Loucy (cell line): ENCODE measurements at regions not wholly inside any gene's neighbourhood (a gene's known extent, or its start where the extent isn't known, plus 50 kb on each side); places are given as distances from the start of the nearest gene placed in this dataset.

Experiments
- H2AFZ ChIP-seq: fragments of 200-600 bp; sonication (generic); 2 replicates; pipeline ENCODE4 v1.6.0; 2016; ENCODE audit warnings: antibody characterized with exemption, mild to moderate bottlenecking, low read length, moderate library complexity
- H3F3A ChIP-seq: fragments of 200-600 bp; 2 replicates; pipeline ENCODE4 v1.6.0; 2016; ENCODE audit warnings: antibody characterized with exemption, low read depth, mild to moderate bottlenecking
- H3K27me3 ChIP-seq: fragments of 200-600 bp; sonication (generic); 2 replicates; pipeline ENCODE4 v1.6.1; 2014; ENCODE audit warnings: low read length, mild to moderate bottlenecking; ENCODE audit not compliant: insufficient read depth, poor library complexity, severe bottlenecking
- H3K36me3 ChIP-seq: fragments of 200-600 bp; sonication (generic); 2 replicates; pipeline ENCODE4 v1.6.1; 2016; ENCODE audit warnings: low read length; ENCODE audit not compliant: insufficient read depth
- H3K4me1 ChIP-seq: fragments of 200-600 bp; sonication (generic); 2 replicates; pipeline ENCODE4 v1.5.1; 2014; ENCODE audit warnings: low read length, mild to moderate bottlenecking; ENCODE audit not compliant: insufficient read depth, poor library complexity, severe bottlenecking
- H3K4me2 ChIP-seq: fragments of 200-600 bp; sonication (generic); 2 replicates; pipeline ENCODE4 v1.6.0; 2014; ENCODE audit warnings: antibody characterized with exemption, low read length, low read depth, mild to moderate bottlenecking; ENCODE audit not compliant: poor library complexity, severe bottlenecking
- H3K4me3 ChIP-seq: fragments of 200-600 bp; sonication (generic); 2 replicates; pipeline ENCODE4 v1.5.1; 2014; ENCODE audit warnings: low read length, mild to moderate bottlenecking, mixed read lengths; ENCODE audit not compliant: poor library complexity, severe bottlenecking
- H3K79me2 ChIP-seq: fragments of 200-600 bp; sonication (generic); 2 replicates; pipeline ENCODE4 v1.6.1; 2014; ENCODE audit warnings: low read length; ENCODE audit not compliant: insufficient read depth
- H3K9ac ChIP-seq: fragments of 200-600 bp; sonication (generic); 2 replicates; pipeline ENCODE4 v1.6.0; 2014; ENCODE audit warnings: mild to moderate bottlenecking, low read depth, low read length, moderate library complexity; ENCODE audit not compliant: poor library complexity, severe bottlenecking
- H3K9me2 ChIP-seq: fragments of 200-600 bp; sonication (generic); replicated peaks from 2 replicates; pipeline ENCODE4 v1.6.1; 2016; ENCODE audit warnings: low read depth, low read length, mixed read lengths
- H3K9me3 ChIP-seq: fragments of 200-600 bp; sonication (generic); 2 replicates; pipeline ENCODE4 v1.6.1; 2014; ENCODE audit warnings: mild to moderate bottlenecking, antibody characterized with exemption, low read length, low read depth; ENCODE audit not compliant: insufficient read depth
- H4K20me1 ChIP-seq: fragments of 200-600 bp; sonication (generic); 2 replicates; pipeline ENCODE4 v1.6.0; 2014; ENCODE audit warnings: antibody characterized with exemption, low read length, mild to moderate bottlenecking; ENCODE audit not compliant: insufficient read depth, poor library complexity, severe bottlenecking
- EZH2phosphoT487 ChIP-seq: fragments of 200-600 bp; IDR thresholded peaks from 2 replicates; pipeline ENCODE4 v1.6.1; 2018; ENCODE audit warnings: antibody characterized with exemption, mild to moderate bottlenecking, moderate library complexity, borderline replicate concordance
- TF ChIP-seq, protein P1 (sequence below): fragments of 200-600 bp; sonication (generic); conservative IDR thresholded peaks from 2 replicates; pipeline ENCODE4 v1.5.1; 2014; ENCODE audit warnings: mild to moderate bottlenecking, antibody characterized with exemption, low read length

DNA sequence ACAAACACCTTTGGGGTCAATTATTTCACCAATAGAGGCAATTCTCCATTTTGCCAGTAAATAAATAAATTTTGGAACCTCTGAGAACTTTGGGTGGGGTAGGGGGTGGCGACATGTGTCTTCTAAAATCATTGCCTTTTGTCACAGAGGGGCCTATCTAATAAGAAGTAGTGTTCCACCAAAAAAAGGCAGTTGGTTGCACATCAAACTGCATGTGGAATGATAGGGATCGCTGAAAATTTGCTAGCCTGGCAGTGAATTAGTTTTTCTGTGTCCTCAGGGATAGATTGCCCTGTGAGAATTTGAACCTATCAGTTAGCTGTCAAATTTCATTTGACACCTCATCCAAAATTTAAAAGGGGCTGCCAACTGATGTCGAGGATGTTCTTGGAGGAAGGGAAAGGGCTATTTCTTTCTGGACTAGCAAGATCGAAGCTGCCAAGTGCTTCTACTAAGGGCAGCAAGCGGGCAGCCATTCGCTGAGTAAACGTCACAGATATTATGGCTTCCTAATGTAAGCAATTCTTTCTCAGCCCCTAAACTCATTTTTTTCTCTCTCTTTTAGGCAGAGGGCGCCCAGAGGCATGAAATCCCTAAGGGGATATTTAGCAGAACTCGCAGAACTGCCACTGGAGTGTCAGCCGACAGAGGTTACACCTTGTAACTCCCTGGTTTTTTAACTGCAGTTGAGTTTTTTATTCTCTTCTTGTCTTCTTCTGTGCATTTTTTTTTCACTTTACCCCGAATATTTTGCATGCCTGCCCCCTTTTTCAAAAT lies 2208.1 kb upstream of the WWC1 start:
- no peaks in the 10 kb centered on the region for H3K27me3 ChIP-seq
- no peak overlapping the region for H2AFZ ChIP-seq
- no peaks in the 10 kb centered on the region for H3K79me2 ChIP-seq
- H3F3A ChIP-seq = no peaks in the 10 kb centered on the region
- H3K36me3 ChIP-seq = no peaks in the 10 kb centered on the region
- no peak overlapping the region for H3K4me3 ChIP-seq
- no peak overlapping the region for H3K4me2 ChIP-seq
- no peaks in the 10 kb centered on the region for H3K4me1 ChIP-seq
- H3K9me3 ChIP-seq = no peaks in the 10 kb centered on the region
- no peak overlapping the region for H3K9ac ChIP-seq
- H4K20me1 ChIP-seq = no peaks in the 10 kb centered on the region
- no peaks in the 10 kb centered on the region for H3K9me2 ChIP-seq
- TF ChIP-seq, protein P1, sequence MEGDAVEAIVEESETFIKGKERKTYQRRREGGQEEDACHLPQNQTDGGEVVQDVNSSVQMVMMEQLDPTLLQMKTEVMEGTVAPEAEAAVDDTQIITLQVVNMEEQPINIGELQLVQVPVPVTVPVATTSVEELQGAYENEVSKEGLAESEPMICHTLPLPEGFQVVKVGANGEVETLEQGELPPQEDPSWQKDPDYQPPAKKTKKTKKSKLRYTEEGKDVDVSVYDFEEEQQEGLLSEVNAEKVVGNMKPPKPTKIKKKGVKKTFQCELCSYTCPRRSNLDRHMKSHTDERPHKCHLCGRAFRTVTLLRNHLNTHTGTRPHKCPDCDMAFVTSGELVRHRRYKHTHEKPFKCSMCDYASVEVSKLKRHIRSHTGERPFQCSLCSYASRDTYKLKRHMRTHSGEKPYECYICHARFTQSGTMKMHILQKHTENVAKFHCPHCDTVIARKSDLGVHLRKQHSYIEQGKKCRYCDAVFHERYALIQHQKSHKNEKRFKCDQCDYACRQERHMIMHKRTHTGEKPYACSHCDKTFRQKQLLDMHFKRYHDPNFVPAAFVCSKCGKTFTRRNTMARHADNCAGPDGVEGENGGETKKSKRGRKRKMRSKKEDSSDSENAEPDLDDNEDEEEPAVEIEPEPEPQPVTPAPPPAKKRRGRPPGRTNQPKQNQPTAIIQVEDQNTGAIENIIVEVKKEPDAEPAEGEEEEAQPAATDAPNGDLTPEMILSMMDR = no peak
- no peak for TF ChIP-seq EZH2phosphoT487

DNA sequence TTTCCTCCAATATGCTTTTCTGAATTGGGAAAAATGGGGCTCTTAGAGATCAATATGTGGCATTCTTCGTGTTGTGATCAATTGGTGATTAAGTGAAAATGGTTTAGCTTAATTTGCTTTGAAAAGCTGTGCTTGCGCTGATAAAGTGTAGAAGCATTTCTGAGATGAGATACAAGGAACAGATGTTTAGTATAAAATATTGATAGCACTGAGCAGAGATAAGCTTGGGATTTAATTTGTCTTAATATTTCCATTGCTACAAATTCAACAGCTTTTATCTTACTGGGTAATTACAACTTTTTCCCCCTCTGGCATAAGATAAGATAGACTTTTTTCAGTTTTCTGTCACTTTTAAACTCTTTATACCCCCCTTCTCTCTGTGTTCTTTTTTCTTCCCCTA lies 2204.9 kb upstream of the WWC1 start:
- no peaks in the 10 kb centered on the region for H3K79me2 ChIP-seq
- H3K27me3 ChIP-seq = no peaks in the 10 kb centered on the region
- H3K4me3 ChIP-seq = no peak overlapping the region
- H3K9me2 ChIP-seq = no peaks in the 10 kb centered on the region
- H3K36me3 ChIP-seq = no peaks in the 10 kb centered on the region
- H3F3A ChIP-seq = no peaks in the 10 kb centered on the region
- TF ChIP-seq, protein P1 = no peak
- no peak for TF ChIP-seq EZH2phosphoT487
- H3K4me1 ChIP-seq = no peaks in the 10 kb centered on the region
- H3K9ac ChIP-seq = no peak overlapping the region
- no peaks in the 10 kb centered on the region for H4K20me1 ChIP-seq
- H3K4me2 ChIP-seq = no peak overlapping the region
- no peak overlapping the region for H2AFZ ChIP-seq
- H3K9me3 ChIP-seq = no peaks in the 10 kb centered on the region

DNA sequence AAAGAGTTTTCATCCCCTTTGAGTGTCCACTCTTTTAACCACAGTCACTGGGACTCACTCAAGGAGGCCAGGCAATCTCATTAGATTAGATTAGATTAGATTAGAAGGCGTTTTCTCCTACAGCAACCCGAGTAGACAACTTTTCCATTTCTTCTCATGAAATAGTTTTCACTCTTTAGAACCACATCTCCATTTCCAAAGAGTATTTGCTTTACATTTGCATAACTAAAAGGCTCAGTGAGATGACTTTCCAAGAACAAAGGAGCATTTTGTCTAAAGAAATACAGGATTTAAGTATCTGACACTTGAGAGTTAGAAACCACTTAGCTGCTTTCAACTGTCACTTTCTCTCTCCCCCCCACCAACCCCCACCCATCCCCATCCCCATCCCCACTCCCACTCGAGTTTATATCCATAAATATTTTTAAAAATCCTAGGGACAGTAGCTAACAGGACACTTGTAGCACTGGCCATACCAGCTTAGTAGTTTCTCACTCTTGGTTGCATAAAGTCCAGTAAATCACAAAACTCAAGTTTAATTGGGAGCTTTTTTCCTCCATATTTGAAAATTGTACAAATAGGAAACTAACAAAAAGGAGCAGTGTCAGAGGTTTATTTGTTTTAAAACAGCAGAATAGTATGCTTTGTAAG lies 2202.9 kb upstream of the WWC1 start:
- Histone ChIP-seq H4K20me1 (no peaks in the 10 kb centered on the region), H3K9ac (no peak overlapping the region), H3K9me2 (no peaks in the 10 kb centered on the region), H3K79me2 (no peaks in the 10 kb centered on the region), H3K36me3 (no peaks in the 10 kb centered on the region), H3K27me3 (no peaks in the 10 kb centered on the region), H3F3A (no peaks in the 10 kb centered on the region), H3K4me3 (no peak overlapping the region), H3K4me1 (no peaks in the 10 kb centered on the region), H3K9me3 (no peaks in the 10 kb centered on the region), H3K4me2 (no peak overlapping the region), H2AFZ (no peak overlapping the region)
- TF ChIP-seq EZH2phosphoT487 = no peak
- TF ChIP-seq, protein P1 = no peak
